Mesothelial cell of epicardium (in vitro differentiated cells): ENCODE measurements at regions not wholly inside any gene's neighbourhood (a gene's known extent, or its start where the extent isn't known, plus 50 kb on each side); places are given as distances from the start of the nearest gene placed in this dataset.
A peak's percentile ranks its signal among the peaks of the same experiment; 100 is the strongest.

Source experiments
- DNase-seq, 2 experiments: peaks; one replicate each; pipeline ENCODE4 v3.0.0; 2021; ENCODE audit warnings: low spot score in 2 of 2; ENCODE audit not compliant: unreplicated experiment in 2 of 2
- H3K27ac Mint-ChIP-seq: 2 replicates; pipeline ENCODE4 v1.8.0; 2021; ENCODE audit warnings: mixed read lengths
- H3K27me3 Mint-ChIP-seq: 2 replicates; pipeline ENCODE4 v1.8.0; 2021; ENCODE audit warnings: low read depth, mixed read lengths
- H3K36me3 Mint-ChIP-seq: 2 replicates; pipeline ENCODE4 v1.8.0; 2021; ENCODE audit warnings: mixed read lengths
- H3K4me1 Mint-ChIP-seq: 2 replicates; pipeline ENCODE4 v1.8.0; 2021; ENCODE audit warnings: mixed read lengths
- H3K4me3 Mint-ChIP-seq: 2 replicates; pipeline ENCODE4 v1.8.0; 2021; ENCODE audit warnings: mild to moderate bottlenecking, moderate library complexity, mixed read lengths
- H3K9me3 Mint-ChIP-seq: 2 replicates; pipeline ENCODE4 v1.8.0; 2021; ENCODE audit warnings: mixed read lengths
- TF ChIP-seq, protein P1 (sequence below): fragments of 200-600 bp; sonication (generic); IDR thresholded peaks from one replicate; pipeline ENCODE4 v1.5.0; 2021; ENCODE audit warnings: antibody characterized with exemption; ENCODE audit not compliant: unreplicated experiment

DNA sequence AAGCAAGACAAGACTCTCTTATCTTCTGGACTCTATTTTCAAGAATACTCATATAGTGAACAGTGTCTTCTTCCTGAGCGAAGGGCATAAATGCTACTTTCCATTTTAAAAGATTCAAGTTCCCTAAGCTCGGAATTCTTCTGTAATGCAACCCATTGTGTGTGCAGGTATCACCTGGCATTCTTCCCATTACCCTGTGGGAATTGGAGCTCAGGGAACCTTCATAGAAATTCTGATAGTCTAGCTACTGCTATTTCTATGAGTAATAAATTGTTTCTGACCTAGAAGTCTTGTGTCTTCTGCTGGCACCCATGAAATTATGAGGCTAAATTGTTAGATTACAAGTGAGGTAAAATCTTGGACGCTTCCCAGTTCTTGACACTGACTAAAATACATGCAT is 324.1 kb upstream of the DIPK2B start:
- H3K27ac Mint-ChIP-seq = no peak overlapping the region
- peaks cover 31% of the 10 kb centered on the region for H3K9me3 Mint-ChIP-seq
- H3K4me1 Mint-ChIP-seq = no peaks in the 10 kb centered on the region
- H3K4me3 Mint-ChIP-seq = no peak overlapping the region
- no peaks in the 10 kb centered on the region for H3K27me3 Mint-ChIP-seq
- TF ChIP-seq, protein P1, sequence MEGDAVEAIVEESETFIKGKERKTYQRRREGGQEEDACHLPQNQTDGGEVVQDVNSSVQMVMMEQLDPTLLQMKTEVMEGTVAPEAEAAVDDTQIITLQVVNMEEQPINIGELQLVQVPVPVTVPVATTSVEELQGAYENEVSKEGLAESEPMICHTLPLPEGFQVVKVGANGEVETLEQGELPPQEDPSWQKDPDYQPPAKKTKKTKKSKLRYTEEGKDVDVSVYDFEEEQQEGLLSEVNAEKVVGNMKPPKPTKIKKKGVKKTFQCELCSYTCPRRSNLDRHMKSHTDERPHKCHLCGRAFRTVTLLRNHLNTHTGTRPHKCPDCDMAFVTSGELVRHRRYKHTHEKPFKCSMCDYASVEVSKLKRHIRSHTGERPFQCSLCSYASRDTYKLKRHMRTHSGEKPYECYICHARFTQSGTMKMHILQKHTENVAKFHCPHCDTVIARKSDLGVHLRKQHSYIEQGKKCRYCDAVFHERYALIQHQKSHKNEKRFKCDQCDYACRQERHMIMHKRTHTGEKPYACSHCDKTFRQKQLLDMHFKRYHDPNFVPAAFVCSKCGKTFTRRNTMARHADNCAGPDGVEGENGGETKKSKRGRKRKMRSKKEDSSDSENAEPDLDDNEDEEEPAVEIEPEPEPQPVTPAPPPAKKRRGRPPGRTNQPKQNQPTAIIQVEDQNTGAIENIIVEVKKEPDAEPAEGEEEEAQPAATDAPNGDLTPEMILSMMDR = no peak
- H3K36me3 Mint-ChIP-seq = no peaks in the 10 kb centered on the region
- DNase-seq = no peak

DNA sequence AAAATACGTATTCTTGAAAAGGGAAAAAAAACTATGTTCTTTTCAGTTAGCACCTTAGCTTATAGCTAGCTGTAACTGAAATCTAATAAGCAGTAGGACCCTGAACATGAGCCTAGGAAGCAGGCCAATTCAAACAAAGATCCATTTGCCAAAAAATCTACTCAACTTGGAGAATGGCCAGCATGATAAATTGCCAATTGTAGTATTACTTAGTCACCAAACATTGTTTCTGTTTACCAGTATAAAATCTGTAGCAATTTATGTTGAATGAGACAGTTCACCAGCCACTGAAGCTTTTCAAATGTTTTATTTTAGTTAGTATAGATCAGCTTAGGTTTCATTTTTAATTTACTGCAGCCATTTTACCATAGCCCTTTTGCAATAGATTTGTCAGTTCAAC is 323.6 kb upstream of the DIPK2B start:
- TF ChIP-seq, protein P1 = no peak
- Mint-ChIP-seq H3K4me3 (no peak overlapping the region), H3K27me3 (no peaks in the 10 kb centered on the region), H3K27ac (no peak overlapping the region), H3K36me3 (no peaks in the 10 kb centered on the region), H3K9me3 (peaks cover 30% of the 10 kb centered on the region), H3K4me1 (no peaks in the 10 kb centered on the region)
- no peak for DNase-seq

DNA sequence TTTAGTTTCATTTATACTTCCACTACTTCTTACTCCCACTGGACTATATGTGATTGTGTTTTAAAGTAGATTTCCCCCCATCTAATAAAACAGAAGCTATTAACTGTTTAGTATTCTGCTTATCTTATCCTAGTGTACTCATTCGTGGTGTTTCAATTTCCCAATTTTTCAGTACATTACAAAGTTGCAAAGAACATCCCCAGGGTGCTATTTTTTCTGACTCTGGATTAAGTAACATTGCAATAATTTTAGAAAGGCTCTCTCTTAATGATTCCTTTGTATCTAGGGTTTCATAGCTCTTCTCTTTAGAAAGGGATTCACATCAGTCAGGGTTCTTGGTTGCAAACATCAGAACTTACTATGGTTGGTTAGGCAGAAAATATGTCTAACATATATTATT is 317.9 kb upstream of the DIPK2B start:
- Mint-ChIP-seq H3K27ac (no peak overlapping the region), H3K4me3 (no peak overlapping the region), H3K9me3 (peaks cover 17% of the 10 kb centered on the region), H3K36me3 (no peaks in the 10 kb centered on the region), H3K4me1 (peaks cover 22% of the 10 kb centered on the region), H3K27me3 (no peaks in the 10 kb centered on the region)
- DNase-seq = no peak
- TF ChIP-seq, protein P1 = no peak

DNA sequence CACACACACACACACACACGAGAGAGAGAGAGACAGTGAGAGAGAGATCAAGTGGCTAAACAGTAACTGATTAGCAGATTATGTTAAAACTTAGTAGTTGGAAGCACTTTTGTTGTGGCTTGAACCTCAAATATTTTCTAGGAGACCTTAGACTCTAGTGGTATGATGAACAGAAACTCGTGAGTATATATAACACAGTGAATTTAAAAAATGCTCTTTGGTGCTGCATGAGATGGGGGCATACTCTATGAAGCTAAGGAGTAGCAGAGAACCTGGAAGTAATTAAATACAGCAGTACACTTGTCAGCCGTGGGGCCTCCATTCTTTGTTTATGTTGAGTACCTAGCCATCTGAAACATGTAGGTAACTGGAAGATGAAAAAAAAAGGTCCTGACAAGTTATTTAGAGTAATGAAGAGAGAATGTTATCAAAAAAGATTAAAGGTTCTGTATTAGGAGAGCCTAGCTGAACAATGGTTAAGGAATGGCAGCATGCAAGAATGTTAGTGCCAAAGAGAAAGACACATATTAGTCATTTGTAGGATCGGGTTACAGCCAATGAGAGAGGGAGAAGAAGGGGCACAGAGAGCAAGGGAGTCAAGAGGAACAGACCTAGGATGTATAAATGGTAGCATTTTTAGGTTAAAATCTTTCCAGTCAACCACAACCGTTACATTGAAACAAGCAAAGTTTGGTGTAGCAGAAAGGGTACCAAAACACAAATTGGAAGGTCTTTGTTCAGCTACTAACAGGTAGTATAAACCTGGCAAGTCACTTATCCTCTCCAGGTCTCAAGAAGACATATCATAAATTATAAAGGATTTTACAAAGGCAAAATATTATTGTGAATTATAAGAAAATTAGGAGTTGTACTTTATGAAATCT is 316.7 kb upstream of the DIPK2B start:
- TF ChIP-seq, protein P1 = no peak
- Mint-ChIP-seq H3K4me1 (peaks cover 26% of the 10 kb centered on the region), H3K27ac (peak overlapping the region; percentile 27), H3K9me3 (peaks cover 13% of the 10 kb centered on the region), H3K36me3 (no peaks in the 10 kb centered on the region), H3K27me3 (no peaks in the 10 kb centered on the region), H3K4me3 (no peak overlapping the region)
- DNase-seq = no peak

DNA sequence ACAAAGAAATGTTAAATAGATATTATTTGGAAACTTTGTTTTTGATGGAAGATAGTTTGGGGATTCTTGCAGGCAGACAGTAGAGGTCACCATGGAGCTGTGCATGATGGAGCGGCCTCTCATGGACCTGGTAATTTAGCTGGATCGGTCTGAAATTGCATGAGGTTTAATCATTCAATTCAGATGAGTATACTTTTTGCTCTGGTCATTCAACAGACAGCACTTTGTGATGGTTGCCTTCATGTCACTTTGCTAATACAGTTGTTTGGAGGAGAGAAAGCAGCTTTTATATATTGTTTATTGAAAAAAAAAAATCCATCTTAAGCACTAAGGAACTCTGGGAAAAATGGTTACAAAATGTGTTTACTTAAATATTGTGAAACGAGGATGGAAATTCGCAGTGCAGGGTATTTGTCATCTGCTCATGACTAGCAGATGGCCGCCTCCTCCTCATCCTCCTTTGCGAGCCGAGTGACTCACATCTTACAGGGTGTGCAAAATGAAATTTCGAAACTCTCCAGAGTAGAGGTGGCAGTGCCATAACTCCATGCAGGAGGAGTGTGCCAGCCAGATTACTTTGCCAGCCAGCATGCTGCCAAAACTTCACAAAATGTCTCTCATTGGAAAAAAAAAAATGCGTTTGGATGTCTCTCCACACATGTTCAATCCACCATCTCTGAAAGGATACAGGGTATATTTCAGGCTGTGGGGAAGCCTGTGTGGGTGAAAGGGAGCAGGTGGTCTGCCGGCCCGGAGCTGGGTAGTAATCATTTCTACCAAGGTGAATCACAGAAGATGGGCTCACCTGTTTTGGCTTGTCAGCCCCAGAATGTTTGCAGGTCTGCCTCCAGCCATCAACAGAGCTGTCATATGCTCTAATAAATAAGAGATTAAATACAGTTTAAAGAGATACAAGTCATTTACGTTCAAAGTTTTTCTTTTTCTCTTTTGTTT is 314.9 kb upstream of the DIPK2B start:
- no peak for DNase-seq
- TF ChIP-seq, protein P1 = no peak
- Mint-ChIP-seq H3K27ac (no peak overlapping the region), H3K9me3 (peaks cover 8% of the 10 kb centered on the region), H3K36me3 (no peaks in the 10 kb centered on the region), H3K4me3 (no peak overlapping the region), H3K4me1 (peaks cover 26% of the 10 kb centered on the region), H3K27me3 (no peaks in the 10 kb centered on the region)
